ENCODE measurements at regions not wholly inside any gene's neighbourhood (a gene's known extent, or its start where the extent isn't known, plus 50 kb on each side); places are given as distances from the start of the nearest gene placed in this dataset.

DNA sequence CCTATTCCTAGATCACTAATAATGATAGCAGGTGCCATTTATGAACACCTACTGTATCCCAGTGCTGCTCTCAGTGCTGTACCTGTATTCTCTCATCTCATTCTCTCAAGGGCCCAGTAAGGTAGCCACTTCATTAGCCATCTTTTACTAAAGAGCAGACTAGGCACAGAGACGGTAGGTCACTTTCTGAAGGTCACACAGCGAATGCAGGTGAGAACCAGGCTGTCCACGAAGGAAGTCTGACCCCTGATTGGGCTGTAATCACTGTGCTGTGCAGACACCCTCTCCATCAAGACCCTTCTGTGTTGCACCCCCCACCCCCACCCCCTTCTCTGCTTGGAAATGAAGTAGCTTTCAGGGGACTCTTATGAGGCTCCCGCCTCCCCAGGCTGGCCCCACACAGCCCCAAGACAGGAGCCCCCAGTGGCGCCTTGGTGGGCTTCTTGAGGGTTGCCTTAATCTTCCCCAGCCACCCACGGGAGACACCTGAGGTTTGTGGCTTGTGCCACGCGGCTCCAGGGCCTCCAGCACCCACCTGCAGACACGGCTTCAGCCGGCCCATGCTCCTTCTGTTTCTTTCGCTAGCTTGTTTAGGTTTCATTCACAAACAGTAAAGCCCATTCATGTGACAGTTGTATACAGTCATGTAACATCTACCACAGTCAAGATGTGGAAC is 81.7 kb upstream of the FAM20C start:
- Mint-ChIP-seq H3K27ac (no peak overlapping the region), H3K4me3 (no peak overlapping the region), H3K9me3 (peaks cover 36% of the 10 kb centered on the region), H3K4me1 (peaks cover 13% of the 10 kb centered on the region), H3K36me3 (peaks cover 19% of the 10 kb centered on the region), H3K27me3 (ENCODE audit: low read depth) (peaks cover 4% of the 10 kb centered on the region; the same call in 1 of the 2 replicates)
- DNase-seq (ENCODE audit: low spot score), result no peak
- ChIA-PET CTCF (interaction anchor here (1.5 to 1.7 kb wide), 2 partner anchors 9 to 46 kb away, joined by 3 to 6 read pairs; no protein-coding TSS in a partner anchor), POLR2A (interaction anchor here (0.8 kb wide), 1 partner anchor 14 kb away, joined by 3 read pairs; no protein-coding TSS in a partner anchor)
- no peak for ATAC-seq
- TF ChIP-seq AR (CRISPR knock-in tag; IDR thresholded peaks at IDR 0.05), result no peak

- ChIA-PET POLR2A (no interaction called here), CTCF (interaction anchor here (1.5 to 1.7 kb wide), 2 partner anchors 8 to 47 kb away, joined by 3 to 6 read pairs; no protein-coding TSS in a partner anchor)
- Mint-ChIP-seq H3K27me3 (ENCODE audit: low read depth) (peaks cover 4% of the 10 kb centered on the region; the same call in 1 of the 2 replicates), H3K36me3 (peaks cover 19% of the 10 kb centered on the region), H3K27ac (no peak overlapping the region), H3K4me3 (no peak overlapping the region), H3K9me3 (peaks cover 36% of the 10 kb centered on the region), H3K4me1 (peaks cover 8% of the 10 kb centered on the region)
- ATAC-seq (no peak), DNase-seq (ENCODE audit: low spot score) (no peak)
- TF ChIP-seq E2F4 (CRISPR knock-in tag; IDR thresholded peaks at IDR 0.05; ENCODE audit: borderline replicate concordance, low read depth), result no peak
- TF ChIP-seq OVOL2 (CRISPR knock-in tag; IDR thresholded peaks at IDR 0.05; ENCODE audit: borderline replicate concordance), result no peak
- no peak for TF ChIP-seq ETV6 (CRISPR knock-in tag; IDR thresholded peaks at IDR 0.05)
- TF ChIP-seq SMAD4 (CRISPR knock-in tag; IDR thresholded peaks at IDR 0.05), result no peak
- TF ChIP-seq USF2 (CRISPR knock-in tag; IDR thresholded peaks at IDR 0.05), result no peak
- no peak for TF ChIP-seq ZNF671 (CRISPR knock-in tag; IDR thresholded peaks at IDR 0.05)
- no peak for TF ChIP-seq GTF2I (CRISPR knock-in tag; conservative IDR thresholded peaks at IDR 0.05)
- TF ChIP-seq, protein P1, sequence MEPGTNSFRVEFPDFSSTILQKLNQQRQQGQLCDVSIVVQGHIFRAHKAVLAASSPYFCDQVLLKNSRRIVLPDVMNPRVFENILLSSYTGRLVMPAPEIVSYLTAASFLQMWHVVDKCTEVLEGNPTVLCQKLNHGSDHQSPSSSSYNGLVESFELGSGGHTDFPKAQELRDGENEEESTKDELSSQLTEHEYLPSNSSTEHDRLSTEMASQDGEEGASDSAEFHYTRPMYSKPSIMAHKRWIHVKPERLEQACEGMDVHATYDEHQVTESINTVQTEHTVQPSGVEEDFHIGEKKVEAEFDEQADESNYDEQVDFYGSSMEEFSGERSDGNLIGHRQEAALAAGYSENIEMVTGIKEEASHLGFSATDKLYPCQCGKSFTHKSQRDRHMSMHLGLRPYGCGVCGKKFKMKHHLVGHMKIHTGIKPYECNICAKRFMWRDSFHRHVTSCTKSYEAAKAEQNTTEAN (CRISPR knock-in tag; IDR thresholded peaks at IDR 0.05), result no peak
- TF ChIP-seq MAX (CRISPR knock-in tag; IDR thresholded peaks at IDR 0.05), result no peak
- TF ChIP-seq ZNF512 (CRISPR knock-in tag; IDR thresholded peaks at IDR 0.05; ENCODE audit: borderline replicate concordance), result no peak
- no peak for TF ChIP-seq ATF2 (CRISPR knock-in tag; IDR thresholded peaks at IDR 0.05; ENCODE audit: borderline replicate concordance, low read depth)
- TF ChIP-seq IRF1 (CRISPR knock-in tag; IDR thresholded peaks at IDR 0.05), result no peak
- no peak for TF ChIP-seq HMGA2 (CRISPR knock-in tag; IDR thresholded peaks at IDR 0.05)
- no peak for TF ChIP-seq ELF4 (CRISPR knock-in tag; IDR thresholded peaks at IDR 0.05; ENCODE audit: low read depth)
- no peak for TF ChIP-seq AFF4 (CRISPR knock-in tag; IDR thresholded peaks at IDR 0.05; ENCODE audit: borderline replicate concordance)
These were observed 80.8 kb upstream of the FAM20C start for GRCh38 chr7:111591-111990.
